ENCODE measurements at regions not wholly inside any gene's neighbourhood (a gene's known extent, or its start where the extent isn't known, plus 50 kb on each side); places are given as distances from the start of the nearest gene placed in this dataset.

GRCh38 chr4:137640156-137640837 lies 108.0 kb upstream of the PCDH18 start:
- Histone ChIP-seq H3K4me2 (ENCODE audit: insufficient read depth, low read length) (no peak overlapping the region), H3K4me3 (ENCODE audit: low read depth in 1 of 2, low read length in 2 of 2) (no peak overlapping the region), H2AFZ (ENCODE audit: low read depth, low read length) (no peak overlapping the region), H3K27me3 (ENCODE audit: insufficient read depth, low read length, poor library complexity) (no peaks in the 10 kb centered on the region), H3K36me3 (ENCODE audit: insufficient read depth, low read length) (no peaks in the 10 kb centered on the region), H3K9me3 (ENCODE audit: insufficient read depth, low read length, severe bottlenecking) (no peaks in the 10 kb centered on the region), H3K4me1 (ENCODE audit: insufficient read depth, low read length) (no peaks in the 10 kb centered on the region), H3K9ac (ENCODE audit: low read depth, low read length) (no peak overlapping the region), H4K20me1 (ENCODE audit: insufficient read depth, low read length) (no peaks in the 10 kb centered on the region), H3K27ac (ENCODE audit: low read length) (no peak overlapping the region), H3K79me2 (ENCODE audit: insufficient read depth, low read length) (no peaks in the 10 kb centered on the region)
- no peak for DNase-seq
- no peak for TF ChIP-seq EZH2 (IDR thresholded peaks at IDR 0.05; ENCODE audit: borderline replicate concordance, low read depth, low read length, severe bottlenecking)
- TF ChIP-seq, protein P1, sequence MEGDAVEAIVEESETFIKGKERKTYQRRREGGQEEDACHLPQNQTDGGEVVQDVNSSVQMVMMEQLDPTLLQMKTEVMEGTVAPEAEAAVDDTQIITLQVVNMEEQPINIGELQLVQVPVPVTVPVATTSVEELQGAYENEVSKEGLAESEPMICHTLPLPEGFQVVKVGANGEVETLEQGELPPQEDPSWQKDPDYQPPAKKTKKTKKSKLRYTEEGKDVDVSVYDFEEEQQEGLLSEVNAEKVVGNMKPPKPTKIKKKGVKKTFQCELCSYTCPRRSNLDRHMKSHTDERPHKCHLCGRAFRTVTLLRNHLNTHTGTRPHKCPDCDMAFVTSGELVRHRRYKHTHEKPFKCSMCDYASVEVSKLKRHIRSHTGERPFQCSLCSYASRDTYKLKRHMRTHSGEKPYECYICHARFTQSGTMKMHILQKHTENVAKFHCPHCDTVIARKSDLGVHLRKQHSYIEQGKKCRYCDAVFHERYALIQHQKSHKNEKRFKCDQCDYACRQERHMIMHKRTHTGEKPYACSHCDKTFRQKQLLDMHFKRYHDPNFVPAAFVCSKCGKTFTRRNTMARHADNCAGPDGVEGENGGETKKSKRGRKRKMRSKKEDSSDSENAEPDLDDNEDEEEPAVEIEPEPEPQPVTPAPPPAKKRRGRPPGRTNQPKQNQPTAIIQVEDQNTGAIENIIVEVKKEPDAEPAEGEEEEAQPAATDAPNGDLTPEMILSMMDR (IDR thresholded peaks at IDR 0.05; ENCODE audit: borderline replicate concordance, extremely low read depth, low read length, poor library complexity, severe bottlenecking) = no peak
- ATAC-seq (ENCODE audit: insufficient read depth, low read depth) = no peak

DNA sequence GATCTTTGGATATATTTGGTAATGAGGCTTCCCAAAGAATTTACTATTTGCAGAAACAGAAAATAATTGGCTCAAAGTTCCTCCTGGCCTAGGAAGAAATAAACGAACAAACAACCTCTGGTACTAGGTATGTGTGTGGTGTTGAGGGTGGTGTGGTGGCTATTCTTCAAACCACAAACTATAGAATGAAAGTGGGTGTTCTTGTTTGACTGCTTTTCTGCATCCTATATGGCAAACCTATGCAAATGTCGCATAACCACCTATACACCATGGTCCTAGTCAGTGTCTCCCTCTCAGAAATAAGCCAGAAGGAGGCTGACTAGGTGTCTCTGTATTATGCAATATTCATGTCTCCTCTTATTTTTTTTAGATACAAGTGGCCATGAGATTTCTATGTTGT lies 106.6 kb upstream of the PCDH18 start:
- Histone ChIP-seq H3K36me3 (ENCODE audit: insufficient read depth, low read length) (no peaks in the 10 kb centered on the region), H3K4me3 (ENCODE audit: low read depth in 1 of 2, low read length in 2 of 2) (no peak overlapping the region), H3K79me2 (ENCODE audit: insufficient read depth, low read length) (no peaks in the 10 kb centered on the region), H3K27me3 (ENCODE audit: insufficient read depth, low read length, poor library complexity) (no peaks in the 10 kb centered on the region), H3K27ac (ENCODE audit: low read length) (no peak overlapping the region), H3K9me3 (ENCODE audit: insufficient read depth, low read length, severe bottlenecking) (no peaks in the 10 kb centered on the region), H3K9ac (ENCODE audit: low read depth, low read length) (no peak overlapping the region), H4K20me1 (ENCODE audit: insufficient read depth, low read length) (no peaks in the 10 kb centered on the region), H2AFZ (ENCODE audit: low read depth, low read length) (no peak overlapping the region), H3K4me2 (ENCODE audit: insufficient read depth, low read length) (no peak overlapping the region), H3K4me1 (ENCODE audit: insufficient read depth, low read length) (no peaks in the 10 kb centered on the region)
- ATAC-seq (ENCODE audit: insufficient read depth, low read depth) (no peak), DNase-seq (no peak)
- TF ChIP-seq, protein P1 (IDR thresholded peaks at IDR 0.05; ENCODE audit: borderline replicate concordance, extremely low read depth, low read length, poor library complexity, severe bottlenecking) = no peak

- no peak overlapping the region for H2AFZ ChIP-seq (ENCODE audit: low read depth, low read length)
- no peak for TF ChIP-seq EZH2 (IDR thresholded peaks at IDR 0.05; ENCODE audit: borderline replicate concordance, low read depth, low read length, severe bottlenecking)
- TF ChIP-seq, protein P1 (IDR thresholded peaks at IDR 0.05; ENCODE audit: borderline replicate concordance, extremely low read depth, low read length, poor library complexity, severe bottlenecking) = no peak
- no peaks in the 10 kb centered on the region for H3K27me3 ChIP-seq (ENCODE audit: insufficient read depth, low read length, poor library complexity)
- H3K9ac ChIP-seq (ENCODE audit: low read depth, low read length) = no peak overlapping the region
- no peaks in the 10 kb centered on the region for H3K36me3 ChIP-seq (ENCODE audit: insufficient read depth, low read length)
- DNase-seq = no peak
- no peak for ATAC-seq (ENCODE audit: insufficient read depth, low read depth)
- no peaks in the 10 kb centered on the region for H4K20me1 ChIP-seq (ENCODE audit: insufficient read depth, low read length)
- no peaks in the 10 kb centered on the region for H3K4me1 ChIP-seq (ENCODE audit: insufficient read depth, low read length)
- no peaks in the 10 kb centered on the region for H3K79me2 ChIP-seq (ENCODE audit: insufficient read depth, low read length)
- no peak overlapping the region for H3K27ac ChIP-seq (ENCODE audit: low read length)
- H3K4me2 ChIP-seq (ENCODE audit: insufficient read depth, low read length) = no peak overlapping the region
- peaks cover 2% of the 10 kb centered on the region for H3K9me3 ChIP-seq (ENCODE audit: insufficient read depth, low read length, severe bottlenecking)
- H3K4me3 ChIP-seq (ENCODE audit: low read depth in 1 of 2, low read length in 2 of 2) = no peak overlapping the region
These were observed 103.3 kb upstream of the PCDH18 start for GRCh38 chr4:137635601-137636000.
